ENCODE measurements at regions not wholly inside any gene's neighbourhood (a gene's known extent, or its start where the extent isn't known, plus 50 kb on each side); places are given as distances from the start of the nearest gene placed in this dataset.

DNA sequence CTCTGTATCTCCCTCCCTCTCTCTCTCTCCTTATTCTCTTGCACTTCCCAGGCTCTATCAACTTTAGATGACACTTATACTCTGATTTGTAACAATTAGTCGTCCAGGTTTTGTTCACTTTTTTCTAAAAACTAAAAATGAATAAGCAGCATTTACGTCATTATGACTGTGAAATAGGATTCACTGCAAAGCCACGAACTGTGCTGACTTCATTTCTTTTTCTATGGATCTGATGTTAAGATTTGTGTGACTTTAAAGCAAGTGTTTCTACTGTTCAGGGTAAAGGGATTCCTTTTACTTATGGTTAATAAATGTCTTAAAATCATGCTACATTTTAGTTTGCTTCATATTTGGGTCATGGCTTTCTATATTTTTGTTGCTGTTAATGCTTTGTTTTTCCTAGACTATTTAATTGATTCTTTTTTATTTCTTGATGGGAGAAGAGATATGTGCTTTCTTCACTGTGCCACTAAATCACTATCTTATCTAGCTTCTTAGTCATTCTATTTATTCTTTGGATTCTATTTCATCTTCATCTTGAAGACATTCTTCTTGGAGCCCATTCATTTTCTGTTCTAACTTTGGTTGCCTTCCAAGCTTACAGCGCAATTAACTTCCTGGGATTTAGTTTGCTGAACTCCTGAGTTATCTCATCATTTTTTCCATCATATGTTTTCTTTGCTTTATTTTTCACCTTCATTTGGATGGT, 480.4 kb upstream of the TRIB2 start:
- no peak overlapping the region for H3K4me3 ChIP-seq (ENCODE audit: low read length)
- no peak for TF ChIP-seq CTCF (conservative IDR thresholded peaks at IDR 0.05; ENCODE audit: low read depth, low read length)
- no peak for DNase-seq (ENCODE audit: low read depth)

DNA sequence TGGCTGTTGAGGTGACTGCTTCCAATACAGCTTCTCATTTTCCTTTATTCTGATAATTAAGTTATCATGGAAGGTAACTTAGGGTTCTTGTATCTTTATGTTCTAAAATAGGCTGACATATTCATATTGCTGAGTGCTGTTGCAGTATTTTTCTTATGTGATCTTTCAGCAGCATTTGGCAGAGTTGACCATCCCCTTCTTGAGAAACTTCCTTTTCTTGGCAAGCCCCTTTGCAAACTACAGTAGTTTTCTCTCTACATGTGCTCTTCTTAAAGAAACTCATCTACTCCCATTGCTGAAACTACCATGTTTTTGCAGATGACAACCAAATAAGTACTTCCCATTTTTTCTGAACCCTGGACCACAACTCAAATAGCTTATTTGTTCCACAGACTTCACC, 476.5 kb upstream of the TRIB2 start:
- DNase-seq (ENCODE audit: low read depth): no peak
- H3K4me3 ChIP-seq (ENCODE audit: low read length): no peak overlapping the region
- TF ChIP-seq CTCF (conservative IDR thresholded peaks at IDR 0.05; ENCODE audit: low read depth, low read length): no peak

- TF ChIP-seq CTCF (conservative IDR thresholded peaks at IDR 0.05; ENCODE audit: low read depth, low read length): no peak
- DNase-seq (ENCODE audit: low read depth): no peak
- H3K4me3 ChIP-seq (ENCODE audit: low read length): no peak overlapping the region
These were observed 473.4 kb upstream of the TRIB2 start for GRCh38 chr2:12243381-12243780.

DNA sequence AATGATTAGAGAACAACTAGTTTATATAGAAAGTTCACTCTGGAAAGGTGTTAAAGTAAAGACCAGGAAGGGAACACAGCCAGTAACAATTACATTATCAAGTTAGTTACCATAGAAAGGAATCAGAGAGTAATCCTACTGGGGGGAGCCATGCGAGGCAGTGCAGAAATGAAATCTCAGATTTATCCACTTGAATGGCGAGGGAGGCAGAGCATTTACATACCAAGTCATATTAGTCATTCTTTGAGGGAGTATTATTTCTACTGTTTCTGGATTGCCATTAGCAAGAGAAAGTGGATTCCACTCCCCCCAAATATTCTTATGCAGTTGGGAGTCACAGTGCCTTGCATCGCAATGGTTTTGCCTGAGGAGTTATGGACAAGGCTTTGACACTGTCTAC, 472.7 kb upstream of the TRIB2 start:
- DNase-seq (ENCODE audit: low read depth): no peak
- H3K4me3 ChIP-seq (ENCODE audit: low read length): no peak overlapping the region
- no peak for TF ChIP-seq CTCF (conservative IDR thresholded peaks at IDR 0.05; ENCODE audit: low read depth, low read length)

DNA sequence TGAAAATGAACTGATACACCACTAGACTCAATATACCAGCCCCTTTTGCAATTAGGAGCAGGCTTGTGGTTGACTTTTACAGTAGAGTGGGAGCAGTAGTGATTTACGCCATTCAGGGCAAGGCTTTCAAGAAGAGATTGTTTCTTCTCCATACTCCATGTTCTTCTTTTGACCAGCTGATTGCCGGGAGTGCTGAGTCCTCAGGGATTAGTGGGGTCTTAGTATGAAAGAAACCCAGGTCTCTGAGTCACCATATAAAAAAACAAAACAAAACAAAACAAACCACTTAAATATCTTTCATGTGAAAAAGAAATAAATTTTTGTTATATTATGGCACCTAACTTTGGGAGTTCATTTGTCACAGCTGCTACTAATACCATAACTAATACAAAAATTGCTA, 465.6 kb upstream of the TRIB2 start:
- TF ChIP-seq CTCF (conservative IDR thresholded peaks at IDR 0.05; ENCODE audit: low read depth, low read length): no peak
- H3K4me3 ChIP-seq (ENCODE audit: low read length): no peak overlapping the region
- peak; percentile 62 for DNase-seq (ENCODE audit: low read depth)

- no peak overlapping the region for H3K4me3 ChIP-seq (ENCODE audit: low read length)
- no peak for DNase-seq (ENCODE audit: low read depth)
- no peak for TF ChIP-seq CTCF (conservative IDR thresholded peaks at IDR 0.05; ENCODE audit: low read depth, low read length)
These were observed 465.0 kb upstream of the TRIB2 start for GRCh38 chr2:12251749-12252148.

DNA sequence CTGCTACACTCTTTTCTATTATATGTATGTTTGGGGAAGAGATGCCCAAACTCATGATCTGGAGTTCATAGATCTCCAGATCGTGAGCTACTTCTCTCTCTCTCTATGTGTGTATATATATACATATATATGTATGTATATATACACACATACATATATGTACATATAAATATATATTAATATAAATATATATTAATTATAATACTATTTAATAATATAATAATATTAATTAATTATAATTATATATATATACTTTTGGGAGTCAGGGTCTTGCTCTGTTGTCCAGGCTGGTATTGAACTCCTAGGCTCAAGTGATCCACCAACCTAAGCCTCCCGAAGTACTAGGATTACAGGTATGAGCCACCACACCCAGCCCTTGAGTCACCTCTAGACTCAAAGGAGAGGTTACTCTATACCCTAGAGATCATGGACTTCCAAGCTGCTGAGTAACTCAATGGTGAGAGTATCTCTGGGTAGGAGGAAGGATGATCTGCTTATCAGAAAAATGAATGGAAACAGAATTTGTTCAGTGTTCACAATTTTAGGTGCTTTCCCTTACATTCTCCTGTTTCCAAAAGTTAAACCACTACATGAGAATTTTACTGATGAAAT, 463.5 kb upstream of the TRIB2 start:
- no peak for TF ChIP-seq CTCF (conservative IDR thresholded peaks at IDR 0.05; ENCODE audit: low read depth, low read length)
- H3K4me3 ChIP-seq (ENCODE audit: low read length): no peak overlapping the region
- no peak for DNase-seq (ENCODE audit: low read depth)
